Cerebellar cortex (tissue), 1 donor: ENCODE measurements at regions not wholly inside any gene's neighbourhood (a gene's known extent, or its start where the extent isn't known, plus 50 kb on each side); places are given as distances from the start of the nearest gene placed in this dataset.
"Not testable (repeated sequence)": the region's sequence is repeated elsewhere in the genome, so short reads cannot be mapped to it uniquely, and the experiment has no call there.

ENCODE experiments used
- DNase-seq: peaks from one replicate; pipeline ENCODE4 v3.0.0-alpha.2; 2015; ENCODE audit warnings: low spot score

DNA sequence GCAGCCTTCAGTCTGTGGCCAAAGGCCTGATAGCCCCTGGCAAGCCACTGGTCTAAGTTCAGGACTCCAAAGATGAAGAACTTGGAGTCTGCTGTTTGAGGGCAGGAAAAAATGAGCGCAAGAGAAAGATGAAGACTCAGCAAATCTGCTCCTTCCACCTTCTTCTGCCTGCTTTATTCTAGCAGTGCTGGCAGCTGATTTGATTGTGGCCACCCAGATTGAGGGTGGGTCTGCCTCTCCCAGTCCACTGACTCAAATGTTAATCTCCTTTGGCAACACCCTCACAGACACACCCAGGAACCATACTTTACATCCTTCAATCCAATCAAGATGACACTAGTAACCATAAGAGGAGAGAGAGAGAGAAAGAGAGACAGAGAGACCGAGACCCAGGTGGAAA is 127.6 kb downstream of the UTP18 start:
- no peak for DNase-seq

DNA sequence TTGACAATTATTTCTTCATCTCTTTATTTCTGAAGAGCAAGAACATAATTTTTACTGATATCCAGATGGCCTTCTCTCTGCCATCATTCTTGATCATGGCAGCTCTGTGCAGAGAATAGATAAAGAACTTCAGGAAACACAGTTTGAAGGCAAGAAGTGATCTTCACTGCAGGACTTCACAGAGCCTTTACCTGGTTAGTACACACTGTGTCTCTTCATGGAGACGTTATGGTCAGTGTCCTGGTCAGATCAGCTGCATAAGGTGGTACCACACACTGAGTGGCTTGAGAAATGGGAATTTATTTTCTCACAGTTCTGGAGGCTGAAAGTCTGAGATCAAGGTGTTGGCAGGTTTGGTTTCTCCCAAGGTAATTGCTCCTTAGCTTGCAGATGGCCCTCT is 129.5 kb downstream of the UTP18 start:
- DNase-seq, result no peak

- peak; percentile 25 for DNase-seq
Measured at GRCh38 chr17:51391982-51392654, 131.8 kb downstream of the UTP18 start.

DNA sequence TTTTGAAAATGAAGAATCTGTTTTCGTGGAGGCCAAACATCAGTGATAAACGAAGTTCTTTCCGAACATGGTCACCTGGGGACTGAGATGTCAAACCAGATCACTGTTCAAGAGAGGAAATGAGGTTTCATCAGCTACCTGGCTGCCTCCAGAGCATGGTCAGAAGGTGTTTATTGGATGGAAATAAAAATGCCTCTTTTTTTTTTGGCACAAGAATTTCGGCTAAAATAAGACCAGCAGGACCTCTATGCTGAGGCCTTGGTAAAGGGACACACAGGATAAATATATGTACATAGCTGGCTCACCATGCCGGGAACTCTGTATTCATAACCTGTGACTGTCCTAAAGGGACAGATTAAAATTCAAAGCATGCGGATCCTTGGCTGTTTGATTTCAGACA is 135.3 kb downstream of the UTP18 start:
- peak; percentile 89 for DNase-seq

DNA sequence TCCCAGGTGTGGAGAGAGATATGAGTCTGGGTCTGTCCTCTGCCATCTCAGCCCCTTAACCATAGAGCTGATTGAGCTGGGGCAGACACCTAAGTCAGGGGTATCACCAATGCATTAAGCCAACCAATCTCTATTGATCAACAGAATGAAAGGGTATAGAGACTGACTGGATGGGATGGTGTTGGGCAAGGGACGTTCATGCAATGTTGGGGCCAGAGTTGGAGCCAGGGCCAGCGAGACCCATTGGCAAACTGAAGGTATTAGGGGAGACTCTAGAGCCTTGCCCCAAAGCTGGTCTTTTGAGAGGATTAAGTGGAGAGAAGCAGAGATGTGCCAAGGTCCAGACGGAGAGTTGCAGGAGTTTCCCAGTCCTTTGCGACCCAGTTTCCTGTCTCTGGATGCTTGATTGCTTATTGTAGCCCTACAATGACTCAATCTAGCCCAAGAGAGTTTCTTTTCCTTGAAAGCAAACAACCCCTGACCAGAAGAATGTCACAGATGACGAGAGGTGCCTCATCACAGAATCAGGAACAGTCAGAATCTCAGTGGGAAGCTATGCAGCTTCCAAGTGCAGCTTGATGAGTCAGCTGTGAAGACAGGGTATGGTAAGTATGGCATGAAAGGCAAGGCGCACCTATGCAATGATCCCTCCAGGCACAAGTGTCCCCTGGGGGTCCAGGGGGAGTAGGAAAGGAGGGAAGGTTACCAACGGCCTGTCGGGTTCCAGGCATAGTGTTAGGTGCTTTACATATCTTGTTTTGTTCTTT is 137.2 kb downstream of the UTP18 start:
- DNase-seq, result peak; percentile 5

GRCh38 chr17:51398128-51398525 is 137.8 kb downstream of the UTP18 start:
- DNase-seq, result no peak

DNA sequence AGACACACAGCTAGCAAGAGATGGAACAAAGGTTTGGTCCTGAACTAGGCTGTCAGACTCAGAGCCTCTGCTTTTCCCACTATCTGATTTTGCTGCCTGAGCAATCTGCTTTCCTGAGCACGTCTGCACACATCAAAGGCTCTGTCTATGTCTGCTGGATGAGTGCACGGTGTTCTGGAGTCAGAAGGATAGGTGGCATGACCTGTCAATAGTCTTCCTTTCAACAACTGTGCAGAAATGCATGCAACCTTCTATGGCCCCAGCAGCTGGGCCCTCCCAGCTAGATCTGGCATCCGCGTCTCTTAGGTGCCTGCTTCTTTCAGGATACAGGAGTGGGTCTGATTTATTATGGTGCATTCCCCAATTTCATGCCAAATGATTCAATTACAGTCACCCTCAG is 138.3 kb downstream of the UTP18 start:
- DNase-seq, result no peak

DNA sequence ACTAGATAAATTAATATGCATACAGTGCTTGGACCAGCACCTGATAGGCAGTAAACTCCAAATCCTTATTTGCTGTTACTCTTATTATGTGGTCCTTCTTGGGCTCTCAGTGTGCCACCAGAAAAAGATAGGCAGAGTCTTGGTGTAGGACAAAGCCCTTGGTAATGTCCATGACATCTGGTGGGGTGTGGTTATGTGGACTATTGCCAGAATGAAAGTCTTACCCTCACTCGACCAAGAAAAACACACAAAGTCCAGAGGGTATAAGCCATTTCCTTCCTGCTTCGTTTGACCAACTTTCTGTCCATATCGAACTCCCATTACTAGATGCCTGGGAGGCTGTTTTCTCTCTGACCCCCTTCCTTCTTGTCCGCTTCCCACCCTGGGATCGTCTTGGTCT is 140.9 kb downstream of the UTP18 start:
- DNase-seq, result no peak

GRCh38 chr17:51402899-51403298 is 142.6 kb downstream of the UTP18 start:
- no peak for DNase-seq

GRCh38 chr17:51407576-51407975 is 147.2 kb downstream of the UTP18 start:
- DNase-seq, result no peak

DNA sequence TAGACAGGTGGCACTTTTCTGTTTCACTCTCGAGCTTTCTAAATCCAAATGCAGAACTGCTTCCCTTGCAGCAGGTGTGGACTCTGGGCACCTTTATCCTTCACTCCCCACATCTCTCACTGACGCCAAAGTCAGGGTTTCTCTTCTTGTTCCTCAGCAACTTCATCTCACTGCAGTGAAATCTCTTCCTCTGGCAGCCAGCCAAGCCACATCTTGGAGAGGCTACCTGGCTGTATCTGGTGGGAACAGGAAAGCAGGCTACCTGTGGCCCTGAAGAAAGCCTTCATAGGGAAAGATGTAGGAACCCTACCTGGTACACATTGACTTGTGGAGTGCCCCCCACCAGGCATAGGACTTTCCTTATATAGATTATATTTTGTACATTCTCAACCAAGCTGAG is 159.1 kb downstream of the UTP18 start:
- no peak for DNase-seq

- DNase-seq, result no peak
Measured at GRCh38 chr17:51421525-51421924, 161.2 kb downstream of the UTP18 start.

DNA sequence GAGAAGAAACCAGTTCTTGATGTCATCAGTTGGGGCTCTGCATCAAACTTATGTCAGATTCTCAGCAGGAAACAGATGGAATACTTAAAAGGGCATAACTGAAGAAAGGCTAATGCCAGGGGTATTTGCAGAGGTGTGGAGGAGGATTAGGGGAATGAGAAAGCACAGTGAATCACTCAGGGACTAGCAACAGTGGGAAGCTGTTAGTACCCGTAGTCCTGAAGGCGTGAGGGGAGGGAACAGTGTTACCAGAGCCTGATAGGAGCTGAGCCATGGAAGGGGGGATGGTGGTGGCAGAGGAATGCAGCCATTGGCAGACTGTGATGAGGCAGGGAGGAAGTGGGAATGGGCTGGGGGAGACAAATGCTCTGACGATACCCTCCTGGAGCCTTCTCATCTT is 162.3 kb downstream of the UTP18 start:
- DNase-seq, result no peak

GRCh38 chr17:51423421-51424160 is 163.2 kb downstream of the UTP18 start:
- DNase-seq, result no peak

GRCh38 chr17:51425773-51426172 is 165.4 kb downstream of the UTP18 start:
- peak; percentile 41 for DNase-seq

DNA sequence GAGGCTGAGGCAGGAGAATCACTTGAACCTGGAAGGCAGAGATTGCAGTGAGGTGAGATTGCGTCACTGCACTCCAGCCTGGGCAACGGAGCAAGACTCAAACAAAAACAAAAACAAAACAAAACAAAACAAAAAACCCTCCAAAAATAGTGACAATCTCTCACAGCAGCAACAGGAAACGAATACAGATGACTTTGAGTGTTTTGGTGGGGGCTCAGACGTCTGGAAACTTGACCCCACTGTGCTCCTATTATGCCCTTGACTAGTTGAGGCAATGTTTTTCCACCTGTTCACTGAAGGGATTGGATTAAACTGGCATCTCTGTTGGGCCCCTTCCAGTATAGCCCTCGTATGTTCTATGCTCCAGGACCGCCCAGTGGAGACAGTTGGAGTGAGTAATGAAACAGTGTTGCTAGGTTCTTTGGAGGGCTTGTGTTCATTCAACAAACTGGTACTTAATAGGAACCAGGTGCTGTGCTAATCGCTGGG is 167.0 kb downstream of the UTP18 start:
- no peak for DNase-seq

DNA sequence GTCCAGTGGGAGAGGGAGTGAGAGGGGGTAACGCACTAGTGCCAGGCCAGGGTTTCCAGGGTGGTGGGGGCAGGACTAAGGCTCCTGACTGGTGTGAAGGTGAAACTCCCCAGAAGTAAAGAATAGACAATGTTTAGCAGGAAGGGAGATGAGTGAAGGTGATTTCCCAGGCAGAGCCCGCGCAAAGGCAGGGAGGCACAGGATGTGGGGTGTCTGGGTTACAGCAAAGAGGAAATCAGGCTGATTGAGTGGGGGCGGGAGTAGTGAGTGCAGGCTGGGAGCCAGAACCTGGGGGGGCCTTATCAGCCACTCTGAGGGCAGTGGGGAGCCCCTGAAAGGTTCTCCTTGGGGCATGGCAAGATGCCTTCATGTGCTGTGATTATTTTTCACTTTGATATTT is 167.5 kb downstream of the UTP18 start:
- no peak for DNase-seq

DNA sequence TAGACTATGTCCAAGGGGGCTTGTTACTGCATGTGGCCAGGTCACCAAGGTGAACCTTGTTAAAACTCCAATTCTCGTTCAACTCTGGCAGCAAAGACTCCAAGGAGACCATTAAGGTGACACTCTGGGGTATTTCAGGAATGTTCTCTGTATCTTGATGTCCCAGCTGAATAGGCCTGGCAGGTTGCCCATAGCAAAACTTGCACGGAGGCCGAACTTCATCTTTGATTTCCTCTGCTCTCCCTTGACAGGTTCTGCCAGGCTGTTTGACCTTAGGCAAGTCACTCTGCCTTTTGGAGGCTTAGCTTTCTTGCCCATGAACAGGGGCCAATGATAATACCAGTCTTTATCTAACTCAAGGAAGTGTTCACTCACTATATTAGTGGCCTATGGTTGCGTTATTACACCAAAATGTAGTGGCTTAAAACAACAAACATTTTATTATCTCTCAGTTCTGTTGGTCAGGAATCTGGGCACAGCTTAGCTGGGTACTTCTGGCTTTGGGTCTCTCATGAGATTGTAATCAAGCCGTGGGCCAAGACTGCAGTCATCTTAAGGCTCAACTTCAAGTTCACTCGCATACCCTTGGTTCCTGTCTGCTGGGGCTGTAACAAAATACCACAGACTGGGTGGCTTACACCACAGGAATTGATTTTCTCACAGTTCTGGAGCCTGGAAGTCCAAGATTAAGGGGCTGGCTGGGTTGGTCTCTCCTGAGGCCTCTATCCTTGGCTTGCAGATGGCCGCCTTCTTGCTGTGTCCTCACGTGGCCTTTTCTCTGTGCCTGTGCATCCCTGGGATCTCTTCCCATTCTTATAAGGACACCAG is 168.5 kb downstream of the UTP18 start:
- no peak for DNase-seq

DNA sequence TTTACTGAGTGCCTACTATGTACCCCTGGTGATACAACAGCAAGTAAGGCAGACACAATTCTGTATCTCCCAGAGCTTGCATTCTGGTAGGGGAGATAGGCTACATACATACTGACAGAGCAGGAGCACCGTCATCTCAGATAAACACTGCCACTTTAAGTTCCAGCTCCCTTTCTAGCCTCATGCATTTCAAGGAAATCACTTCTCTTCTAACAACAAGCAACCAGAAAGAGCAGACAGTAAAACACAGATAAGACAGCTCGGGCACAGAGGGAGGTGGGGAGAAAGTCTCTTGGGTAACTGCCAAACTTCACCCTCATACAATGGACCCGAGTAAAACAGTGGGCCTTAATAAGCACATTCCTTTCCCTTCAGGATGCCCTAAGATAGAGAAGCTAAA is 169.6 kb downstream of the UTP18 start:
- not testable (repeated sequence) for DNase-seq

DNA sequence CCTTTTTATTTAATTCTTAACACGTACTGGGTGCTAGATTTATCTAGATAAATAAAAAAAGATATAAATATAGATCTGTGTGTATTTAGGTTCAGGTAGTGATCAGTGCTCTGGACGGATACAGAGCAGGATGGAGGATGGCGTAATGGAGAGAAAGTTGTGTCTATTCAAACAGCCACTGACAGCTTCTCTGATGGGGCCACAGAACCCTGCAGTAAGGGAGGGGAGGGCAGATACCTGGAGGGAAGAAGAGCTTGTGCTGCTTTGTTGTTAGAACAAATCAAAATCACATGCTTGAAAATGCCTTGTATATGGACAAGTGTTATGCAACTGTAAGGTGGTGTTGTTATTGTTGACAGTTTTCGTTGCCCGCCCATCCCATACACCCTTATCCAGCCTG is 170.2 kb downstream of the UTP18 start:
- no peak for DNase-seq

- no peak for DNase-seq
Measured at GRCh38 chr17:51434434-51435170, 174.3 kb downstream of the UTP18 start.
